HUES6 (cell line): ENCODE measurements at regions not wholly inside any gene's neighbourhood (a gene's known extent, or its start where the extent isn't known, plus 50 kb on each side); places are given as distances from the start of the nearest gene placed in this dataset.

Experiments used
- H3K27ac ChIP-seq: 2 replicates; pipeline ENCODE4 v1.7.0; 2013; ENCODE audit warnings: low read depth, mild to moderate bottlenecking, low read length, inconsistent platforms
- H3K27me3 ChIP-seq: 2 replicates; pipeline ENCODE4 v1.6.1; 2013; ENCODE audit warnings: low read length; ENCODE audit not compliant: control insufficient read depth, insufficient read depth
- H3K36me3 ChIP-seq: 2 replicates; pipeline ENCODE4 v1.6.1; 2013; ENCODE audit warnings: low read length; ENCODE audit not compliant: control insufficient read depth, insufficient read depth
- H3K4me1 ChIP-seq: 2 replicates; pipeline ENCODE4 v1.6.1; 2013; ENCODE audit warnings: low read length; ENCODE audit not compliant: control insufficient read depth, insufficient read depth
- H3K4me3 ChIP-seq: 2 replicates; pipeline ENCODE4 v1.5.1; 2013; ENCODE audit warnings: low read depth, low read length
- H3K9ac ChIP-seq: one replicate; pipeline ENCODE4 v1.6.1; 2013; ENCODE audit warnings: mild to moderate bottlenecking, low read length
- H3K9me3 ChIP-seq: 2 replicates; pipeline ENCODE4 v1.6.1; 2013; ENCODE audit warnings: low read depth, low read length; ENCODE audit not compliant: control insufficient read depth, insufficient read depth

- H3K27me3 ChIP-seq = no peaks in the 10 kb centered on the region
- H3K4me3 ChIP-seq = no peak overlapping the region
- peaks cover 8% of the 10 kb centered on the region; the same call in 1 of the 2 replicates for H3K9me3 ChIP-seq
- H3K4me1 ChIP-seq = no peaks in the 10 kb centered on the region
- H3K27ac ChIP-seq = no peak overlapping the region
- H3K36me3 ChIP-seq = no peaks in the 10 kb centered on the region
- no peak overlapping the region for H3K9ac ChIP-seq
These were observed 53.4 kb upstream of the PMEPA1 start for GRCh38 chr20:57763235-57763595.

- H3K27ac ChIP-seq = no peak overlapping the region
- peaks cover 8% of the 10 kb centered on the region; the same call in 1 of the 2 replicates for H3K9me3 ChIP-seq
- H3K9ac ChIP-seq = no peak overlapping the region
- no peaks in the 10 kb centered on the region for H3K4me1 ChIP-seq
- no peaks in the 10 kb centered on the region for H3K36me3 ChIP-seq
- H3K4me3 ChIP-seq = no peak overlapping the region
- no peaks in the 10 kb centered on the region for H3K27me3 ChIP-seq
These were observed 52.9 kb upstream of the PMEPA1 start for GRCh38 chr20:57762531-57763234.

- Histone ChIP-seq H3K36me3 (no peaks in the 10 kb centered on the region), H3K4me3 (no peak overlapping the region), H3K9ac (no peak overlapping the region), H3K9me3 (peaks cover 16% of the 10 kb centered on the region), H3K27me3 (no peaks in the 10 kb centered on the region), H3K4me1 (no peaks in the 10 kb centered on the region), H3K27ac (no peak overlapping the region)
These were observed 51.6 kb upstream of the PMEPA1 start for GRCh38 chr20:57761413-57761734.

- H3K36me3 ChIP-seq = no peaks in the 10 kb centered on the region
These were observed 51.0 kb upstream of the PMEPA1 start for GRCh38 chr20:57760698-57761412.

GRCh38 chr20:57759724-57760123, 49.9 kb upstream of the PMEPA1 start:
- H3K36me3 ChIP-seq = no peaks in the 10 kb centered on the region
- H3K9me3 ChIP-seq = peaks cover 15% of the 10 kb centered on the region
- no peaks in the 10 kb centered on the region for H3K4me1 ChIP-seq
- H3K27me3 ChIP-seq = no peaks in the 10 kb centered on the region
- H3K27ac ChIP-seq = no peak overlapping the region
- no peak overlapping the region for H3K4me3 ChIP-seq
- no peak overlapping the region for H3K9ac ChIP-seq

More at GRCh38 chr20:57760698-57761412, 51.0 kb upstream of the PMEPA1 start:
- H3K27me3 ChIP-seq = no peaks in the 10 kb centered on the region
- no peaks in the 10 kb centered on the region for H3K4me1 ChIP-seq
- H3K9me3 ChIP-seq = peaks cover 16% of the 10 kb centered on the region
- H3K27ac ChIP-seq = no peak overlapping the region
- no peak overlapping the region for H3K4me3 ChIP-seq
- H3K9ac ChIP-seq = no peak overlapping the region
